ENCODE measurements at regions not wholly inside any gene's neighbourhood (a gene's known extent, or its start where the extent isn't known, plus 50 kb on each side); places are given as distances from the start of the nearest gene placed in this dataset.

DNA sequence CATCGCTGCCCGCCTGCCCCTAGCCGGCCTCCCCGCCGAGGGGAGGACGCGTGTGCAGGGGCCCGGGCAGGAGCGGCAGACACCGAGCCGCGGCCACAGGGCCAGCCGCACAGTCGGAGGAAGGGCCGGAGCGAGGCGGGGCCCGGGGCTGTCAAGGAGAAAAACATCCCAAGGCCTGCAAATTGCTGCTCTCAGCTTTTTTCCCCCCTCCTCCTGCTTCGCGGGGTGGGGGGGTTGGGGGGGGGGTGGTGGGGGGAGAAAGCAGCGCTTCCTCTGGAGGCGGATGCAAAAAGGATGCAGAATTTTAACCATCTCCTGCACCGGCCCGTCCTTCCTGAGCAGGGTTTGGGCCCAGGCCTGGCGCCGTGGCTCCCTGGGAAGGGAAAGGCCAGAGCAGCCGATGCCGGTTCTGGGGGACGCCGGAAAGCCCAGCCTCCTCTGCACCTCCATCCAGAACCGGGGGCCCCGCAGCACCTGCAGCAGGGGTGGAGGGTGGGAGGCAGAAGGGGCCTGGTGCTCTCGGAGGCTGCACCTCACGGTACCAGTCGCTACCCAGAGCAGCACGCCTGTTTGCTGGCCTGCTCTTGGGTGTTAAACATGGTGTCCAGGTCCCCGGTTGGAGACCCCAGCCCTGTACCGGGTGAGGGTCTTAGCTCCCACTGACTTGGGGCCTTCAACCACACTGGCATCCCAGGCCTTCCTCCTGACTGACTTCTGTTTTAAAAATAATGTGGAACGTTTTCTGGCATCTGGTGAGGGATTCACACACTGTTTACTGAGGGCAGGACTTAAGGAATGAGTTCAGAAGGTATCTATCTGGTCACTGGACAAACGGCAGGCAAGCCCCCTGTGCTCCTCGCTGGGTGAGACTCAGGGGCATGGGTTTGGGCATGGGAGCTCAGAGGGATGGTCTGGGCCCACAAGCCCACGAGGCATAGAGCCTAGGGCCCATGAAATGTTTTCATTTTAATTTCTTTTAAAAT is 77.4 kb upstream of the WNT7B start:
- no peak for DNase-seq

- DNase-seq: no peak
These were observed 78.4 kb upstream of the WNT7B start for GRCh38 chr22:46055181-46055875.

DNA sequence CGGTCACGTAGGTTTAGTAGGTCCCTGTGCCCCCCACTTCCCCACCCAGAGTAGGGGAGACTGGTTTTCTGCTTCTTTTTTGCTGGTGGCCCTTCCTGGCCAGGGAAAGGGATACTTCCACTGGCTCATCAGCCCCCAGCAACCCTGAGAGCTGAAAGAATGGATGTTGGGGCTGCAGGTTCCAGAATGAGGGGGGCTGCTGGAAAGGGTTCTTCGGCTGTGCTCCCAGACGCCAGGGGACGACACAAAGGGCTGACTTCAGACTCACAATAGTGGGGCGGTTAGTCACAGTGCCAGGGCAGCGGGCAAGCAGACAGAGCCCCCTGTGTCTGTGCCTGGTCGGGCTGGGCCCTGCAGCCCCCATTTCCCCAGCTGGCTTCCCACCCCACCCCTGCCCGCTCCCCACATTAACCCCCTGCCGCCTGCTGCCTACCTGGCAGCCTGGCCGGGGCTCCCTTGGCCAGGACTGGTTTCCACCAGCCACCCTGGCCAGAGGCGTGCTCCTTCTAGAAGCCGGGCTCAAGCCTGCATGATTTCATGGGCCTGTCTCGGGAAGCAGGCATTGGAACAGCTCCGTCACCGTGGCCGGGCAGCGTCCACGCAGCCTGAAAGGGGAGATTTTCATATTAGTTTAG is 79.1 kb upstream of the WNT7B start:
- no peak for DNase-seq

DNA sequence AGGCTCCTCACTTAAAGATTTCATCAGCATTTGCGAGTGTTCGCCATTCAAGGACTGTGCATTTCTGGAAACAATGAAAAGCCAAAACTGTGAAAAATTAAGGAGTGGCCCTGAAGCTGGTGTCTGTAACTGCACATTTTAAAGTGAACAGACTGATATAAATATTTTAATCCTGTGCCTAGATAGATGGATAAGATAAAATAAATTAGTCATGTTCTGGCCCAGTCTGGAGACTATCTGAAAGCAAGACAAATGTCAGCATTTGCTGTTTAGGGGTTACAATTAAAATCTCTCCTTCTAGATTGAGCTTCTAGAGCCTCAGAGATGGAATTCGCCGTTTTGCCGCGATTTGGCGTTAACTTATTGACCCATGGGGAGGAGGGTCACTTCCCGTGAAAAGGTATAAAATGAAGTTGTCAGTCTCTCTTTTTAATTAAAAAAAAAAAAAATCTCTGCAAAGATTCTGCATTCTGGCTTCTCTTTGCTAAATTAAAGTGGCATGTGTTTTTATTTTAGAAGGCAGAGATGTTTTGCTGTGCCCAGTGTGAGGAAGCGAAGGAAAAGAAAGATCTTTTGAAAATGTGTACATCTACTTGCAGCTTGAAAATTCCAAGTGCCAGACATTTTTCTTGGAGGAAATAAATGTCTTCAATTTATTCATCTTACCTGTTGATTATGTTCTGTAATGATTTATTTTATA is 79.7 kb upstream of the WNT7B start:
- DNase-seq: no peak

GRCh38 chr22:46057246-46058090 is 80.5 kb upstream of the WNT7B start:
- no peak for DNase-seq

GRCh38 chr22:46058091-46058420 is 81.1 kb upstream of the WNT7B start:
- no peak for DNase-seq

GRCh38 chr22:46058591-46059519 is 81.9 kb upstream of the WNT7B start:
- DNase-seq: no peak

DNA sequence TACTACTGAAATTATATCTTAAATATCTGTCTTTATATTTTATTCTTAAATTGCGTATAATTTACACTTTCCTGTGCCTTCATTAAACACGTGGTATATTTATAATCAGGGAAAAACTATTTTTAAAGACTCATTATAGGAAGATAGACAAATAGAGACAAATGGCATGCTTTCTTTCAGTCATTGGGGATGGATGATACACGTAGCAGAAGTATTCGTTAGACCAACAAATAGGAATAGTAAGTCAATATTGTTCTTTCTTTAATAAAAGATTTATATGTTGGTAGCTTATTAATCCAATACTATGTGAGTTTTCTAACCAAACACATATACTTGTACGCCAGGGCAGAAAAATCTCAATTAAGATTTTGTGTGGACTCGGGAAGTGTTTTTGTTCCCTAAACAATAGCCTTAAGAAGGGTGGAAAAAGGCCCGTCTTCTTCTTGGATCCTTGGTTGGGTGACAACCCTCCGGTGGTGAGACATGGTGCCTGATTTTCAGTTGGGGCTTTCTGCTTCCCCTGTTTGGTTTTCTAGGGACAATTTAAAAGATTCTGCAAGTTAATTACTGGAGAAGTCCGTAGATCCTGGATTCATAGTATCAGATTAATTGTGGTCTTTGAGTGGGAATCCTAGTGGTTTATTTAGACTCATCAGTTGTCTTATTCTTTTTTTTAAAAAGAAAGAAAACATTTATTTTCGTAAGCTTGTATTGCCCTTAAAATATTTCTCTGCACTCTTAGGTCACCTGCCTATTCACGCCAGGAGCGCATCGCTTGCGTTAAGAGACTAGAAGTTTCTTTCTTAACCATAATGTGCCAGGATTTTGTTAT is 83.5 kb upstream of the WNT7B start:
- no peak for DNase-seq

DNA sequence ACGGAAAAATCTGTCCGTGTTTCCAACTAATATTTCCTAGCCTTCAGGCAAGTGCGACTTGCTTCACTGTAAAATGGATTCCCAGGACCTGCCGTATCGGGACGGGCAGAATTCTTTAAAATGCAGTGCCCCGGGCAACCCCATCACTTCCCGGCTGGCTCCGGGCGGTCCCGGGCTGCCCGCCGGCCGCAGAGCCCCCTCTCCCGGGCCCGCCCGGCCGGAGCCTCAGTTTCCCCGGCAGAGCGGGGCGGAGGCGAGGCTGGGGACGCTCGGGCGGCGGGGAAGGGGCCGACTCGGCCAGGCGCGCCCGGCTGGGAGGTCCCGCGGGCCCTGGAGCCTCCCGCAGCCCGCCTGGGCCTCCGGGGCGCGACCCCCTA is 84.2 kb upstream of the WNT7B start:
- DNase-seq: no peak

GRCh38 chr22:46061501-46062231 is 84.7 kb upstream of the WNT7B start:
- DNase-seq: no peak

DNA sequence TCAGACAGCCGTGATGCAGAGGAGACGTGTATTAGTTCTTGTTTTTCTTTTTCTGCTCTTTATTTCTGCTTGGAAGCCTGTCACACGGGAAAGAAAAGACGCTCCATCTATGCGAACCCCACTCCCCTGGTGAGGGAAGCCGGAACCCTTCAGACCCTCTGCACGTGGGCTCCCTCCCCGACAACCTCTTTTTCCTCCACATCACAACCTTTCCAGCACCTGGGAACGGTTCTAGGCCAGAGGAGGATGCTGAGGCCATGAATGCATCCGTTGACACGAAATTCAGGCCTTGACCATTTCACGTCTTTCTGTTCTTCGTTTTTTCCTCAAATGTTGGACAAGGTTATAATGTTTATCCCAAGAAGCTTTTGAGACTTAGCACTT is 85.3 kb upstream of the WNT7B start:
- DNase-seq: no peak

DNA sequence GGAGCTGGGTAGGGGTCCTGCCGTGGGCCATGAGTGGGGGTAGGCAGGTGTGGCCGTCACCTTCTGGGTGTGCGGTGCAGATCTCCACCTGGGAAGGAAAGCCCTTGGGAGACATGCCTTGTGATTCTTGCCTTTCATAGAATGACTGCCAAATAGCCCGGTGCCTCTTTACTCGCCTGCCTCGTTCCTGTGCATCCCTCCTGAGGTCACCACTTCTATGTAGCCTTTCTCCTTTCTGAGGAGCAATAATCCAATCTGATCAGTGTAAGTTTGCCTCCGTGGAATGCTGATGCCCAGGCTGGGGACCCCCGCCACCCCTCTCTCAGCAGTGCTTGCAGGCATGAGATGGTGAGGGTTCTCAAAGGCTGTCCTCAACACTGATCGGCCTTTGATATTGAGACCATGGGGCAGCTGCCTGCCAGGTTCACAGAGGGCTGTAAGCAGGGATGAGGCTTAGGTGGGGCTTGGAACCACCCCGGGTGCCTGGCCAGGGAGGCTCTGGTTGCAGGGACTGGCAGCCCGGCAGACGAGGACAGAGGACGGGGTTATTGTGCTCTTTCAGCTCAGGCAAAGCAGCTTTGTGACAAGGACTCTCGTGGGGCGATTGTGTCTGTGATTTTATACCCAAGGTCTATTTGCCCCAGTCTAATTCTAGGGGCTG is 86.1 kb upstream of the WNT7B start:
- DNase-seq: no peak

GRCh38 chr22:46063846-46064227 is 86.5 kb upstream of the PPARA start:
- DNase-seq: no peak

GRCh38 chr22:46064228-46064965 is 85.9 kb upstream of the PPARA start:
- no peak for DNase-seq

GRCh38 chr22:46064966-46065666 is 85.2 kb upstream of the PPARA start:
- DNase-seq: no peak

- no peak for DNase-seq
These were observed 84.5 kb upstream of the PPARA start for GRCh38 chr22:46065691-46066454.

DNA sequence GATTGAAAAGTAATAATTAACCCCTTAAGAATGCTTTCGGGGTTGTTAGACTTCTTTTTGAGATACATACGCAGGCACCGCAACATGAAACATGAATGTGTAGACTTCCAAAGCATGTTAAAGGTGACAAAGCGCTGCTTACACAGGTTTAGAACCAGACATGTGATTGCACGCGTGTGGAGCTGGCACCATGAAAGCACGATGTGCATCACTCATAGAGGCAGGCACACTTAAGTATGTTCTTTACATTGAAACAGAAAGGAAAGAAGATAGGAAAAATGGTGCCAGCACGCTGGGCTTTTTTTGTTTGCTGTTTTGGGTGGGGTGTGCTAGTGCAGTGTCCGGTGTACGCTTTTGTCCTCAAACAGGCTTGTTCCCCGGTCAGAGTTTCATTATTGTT is 83.6 kb upstream of the PPARA start:
- no peak for DNase-seq

Data from GOT3 (cell line).